HCT116 (cell line): ENCODE measurements at regions not wholly inside any gene's neighbourhood (a gene's known extent, or its start where the extent isn't known, plus 50 kb on each side); places are given as distances from the start of the nearest gene placed in this dataset.

ENCODE experiments used
- ATAC-seq: fragments of 200-7000 bp; cut with Tn5 transposase; 2 replicates; pipeline ENCODE4 v1.9.1; 2020; ENCODE audit warnings: mild to moderate bottlenecking, moderate library complexity
- BruUV-seq: library from RNA; stranded (reverse); fragments of 400-500 nt; replicated peaks from 2 replicates; lab custom pipeline; 2021; lab: Mats Ljungman, UMichigan
- CTCF ChIA-PET: fragments of 300-600 bp; sonication (Branson Sonifier 250); formaldehyde crosslinking; loops from one replicate; lab custom pipeline; 2021; ENCODE audit warnings: antibody characterized with exemption; lab: Charles Lee
- POLR2A ChIA-PET: fragments of 300-600, 350-600 bp; sonication (Branson Sonifier 250); formaldehyde crosslinking; loops from one replicate; lab custom pipeline; 2021; ENCODE audit warnings: antibody characterized with exemption; lab: Charles Lee
- RAD21 ChIA-PET, 2 experiments: fragments of 300-600 bp; sonication (Branson Sonifier 250); formaldehyde crosslinking; loops; one replicate each; lab custom pipeline; 2023; ENCODE audit warnings: low total read pairs in 2 of 2; ENCODE audit not compliant: uncharacterized antibody in 2 of 2, unreplicated experiment in 2 of 2, low non-redundant PET in 1 of 2; lab: Charles Lee
- DNase-seq: peaks from one replicate; pipeline ENCODE4 v3.0.0-alpha.2; 2010; ENCODE audit warnings: low read depth, low spot score
- H2AFZ ChIP-seq: fragments of 200-600 bp; shearing (Covaris generic), sonication (generic); 2 replicates; pipeline ENCODE4 v1.6.1; 2017; ENCODE audit warnings: low read depth, mixed run types, mixed read lengths, antibody characterized with exemption, low read length; ENCODE audit not compliant: poor library complexity, severe bottlenecking
- H3K27ac ChIP-seq: 2 replicates; pipeline ENCODE4 v1.5.1; 2012; ENCODE audit warnings: low read depth, low read length
- H3K27me3 ChIP-seq: fragments of 200-600 bp; sonication (generic); 2 replicates; pipeline ENCODE4 v1.6.1; 2016; ENCODE audit warnings: mixed run types, low read length, mixed read lengths; ENCODE audit not compliant: insufficient read depth
- H3K36me3 ChIP-seq, 2 experiments: fragments of 200-500 bp in 1 of 2; fragments of 200-600 bp in 1 of 2; sonication (Bioruptor generic) in 1 of 2; sonication (generic) in 1 of 2; 2 replicates each; pipeline versions ENCODE4 v1.5.1 to v1.6.1; 2014 to 2016; ENCODE audit warnings: low read length in 2 of 2, inconsistent platforms in 1 of 2, mixed read lengths in 1 of 2, mixed run types in 1 of 2; ENCODE audit not compliant: insufficient read depth in 2 of 2, control insufficient read depth in 1 of 2
- H3K4me1 ChIP-seq, 2 experiments: fragments of 200-600 bp in 1 of 2; sonication (generic) in 1 of 2; 2 replicates each; pipeline versions ENCODE4 v1.5.1 to v1.6.1; 2012 to 2017; ENCODE audit warnings: low read length in 2 of 2, inconsistent platforms in 1 of 2, mild to moderate bottlenecking in 1 of 2, mixed read lengths in 1 of 2, mixed run types in 1 of 2, moderate library complexity in 1 of 2; ENCODE audit not compliant: insufficient read depth in 2 of 2, control insufficient read depth in 1 of 2
- H3K4me2 ChIP-seq: fragments of 200-600 bp; sonication (generic); 2 replicates; pipeline ENCODE4 v1.6.1; 2017; ENCODE audit warnings: mixed run types, low read length, mixed read lengths
- H3K4me3 ChIP-seq, 2 experiments: fragments of 200-600 bp in 1 of 2; sonication (generic) in 1 of 2; replicated peaks in 1 of 2; 2 replicates each; pipeline ENCODE4 v1.5.1; 2011 to 2016; ENCODE audit warnings: low read length in 2 of 2, control low read depth in 1 of 2, low read depth in 1 of 2, mild to moderate bottlenecking in 1 of 2, mixed read lengths in 1 of 2, mixed run types in 1 of 2
- H3K79me2 ChIP-seq: fragments of 200-600 bp; sonication (generic); 2 replicates; pipeline ENCODE4 v1.6.1; 2017; ENCODE audit warnings: mild to moderate bottlenecking, mixed run types, low read length, moderate library complexity, mixed read lengths; ENCODE audit not compliant: insufficient read depth
- H3K9ac ChIP-seq: fragments of 200-600 bp; sonication (generic); 2 replicates; pipeline ENCODE4 v1.6.1; 2016; ENCODE audit warnings: low read length, mixed read lengths
- H3K9me2 ChIP-seq: fragments of 200-600 bp; sonication (generic), shearing (Covaris generic); 2 replicates; pipeline ENCODE4 v1.6.1; 2017; ENCODE audit warnings: mixed run types, mild to moderate bottlenecking, moderate library complexity; ENCODE audit not compliant: insufficient read depth
- H3K9me3 ChIP-seq, 2 experiments: fragments of 200-500 bp in 1 of 2; fragments of 200-600 bp in 1 of 2; sonication (Bioruptor generic) in 1 of 2; sonication (generic) in 1 of 2; 2 replicates each; pipeline ENCODE4 v1.6.1; 2014 to 2017; ENCODE audit warnings: low read length in 2 of 2, mixed read lengths in 2 of 2, inconsistent platforms in 1 of 2, low read depth in 1 of 2, mild to moderate bottlenecking in 1 of 2, mixed run types in 1 of 2, moderate library complexity in 1 of 2; ENCODE audit not compliant: control insufficient read depth in 1 of 2, insufficient read depth in 1 of 2
- H4K20me1 ChIP-seq: fragments of 200-600 bp; sonication (generic), shearing (Covaris generic); 2 replicates; pipeline ENCODE4 v1.6.1; 2017; ENCODE audit warnings: mixed run types, mild to moderate bottlenecking, moderate library complexity; ENCODE audit not compliant: insufficient read depth
- CEBPB ChIP-seq: IDR thresholded peaks from 2 replicates; pipeline ENCODE4 v1.6.1; 2012; ENCODE audit warnings: low read depth
- ELF1 ChIP-seq: IDR thresholded peaks from 2 replicates; pipeline ENCODE4 v1.6.1; 2012; ENCODE audit warnings: low read depth, borderline replicate concordance
- EZH2 ChIP-seq: fragments of 200-600 bp; sonication (generic); IDR thresholded peaks from 2 replicates; pipeline ENCODE4 v1.6.1; 2017; ENCODE audit warnings: antibody characterized with exemption, mixed run types
- EZH2phosphoT487 ChIP-seq: fragments of 200-600 bp; IDR thresholded peaks from 2 replicates; pipeline ENCODE4 v1.6.1; 2018; ENCODE audit warnings: antibody characterized with exemption, borderline replicate concordance
- JUND ChIP-seq: IDR thresholded peaks from 2 replicates; pipeline ENCODE4 v1.6.1; 2012
- POLR2A ChIP-seq: IDR thresholded peaks from 2 replicates; pipeline ENCODE4 v1.7.0; 2011; ENCODE audit warnings: borderline replicate concordance; ENCODE audit not compliant: insufficient read depth, insufficient read length; ENCODE audit errors: extremely low read depth
- POLR2AphosphoS5 ChIP-seq: IDR thresholded peaks from 2 replicates; pipeline ENCODE4 v1.6.1; 2011; ENCODE audit warnings: mild to moderate bottlenecking, low read depth, low read length, moderate library complexity
- SIN3A ChIP-seq: IDR thresholded peaks from 2 replicates; pipeline ENCODE4 v1.6.1; 2012; ENCODE audit warnings: low read depth
- SP1 ChIP-seq: IDR thresholded peaks from 2 replicates; pipeline ENCODE4 v1.6.1; 2012; ENCODE audit warnings: low read depth
- SRF ChIP-seq: IDR thresholded peaks from 2 replicates; pipeline ENCODE4 v1.6.1; 2012; ENCODE audit warnings: low read depth
- TCF7L2 ChIP-seq: IDR thresholded peaks from 2 replicates; pipeline ENCODE4 v1.7.0; 2011; ENCODE audit warnings: borderline replicate concordance, inconsistent platforms; ENCODE audit not compliant: insufficient read depth, insufficient read length; ENCODE audit errors: extremely low read depth
- ZNF274 ChIP-seq: fragments of 200-500 bp; sonication (Bioruptor generic); IDR thresholded peaks from 2 replicates; pipeline ENCODE4 v1.6.1; 2014; ENCODE audit warnings: mild to moderate bottlenecking, low read depth, low read length, inconsistent platforms
- intact Hi-C: fragments of 100-400 bp; cut with micrococcal nuclease; formaldehyde crosslinking; loops from 2 replicates; pipeline ENCODE4 v1.10.0; 2022
- TF ChIP-seq, protein P1 (sequence below): IDR thresholded peaks from 2 replicates; pipeline ENCODE4 v1.6.1; 2012; ENCODE audit warnings: low read depth
- TF ChIP-seq, protein P2 (sequence below): IDR thresholded peaks from 2 replicates; pipeline ENCODE4 v1.6.1; 2012

DNA sequence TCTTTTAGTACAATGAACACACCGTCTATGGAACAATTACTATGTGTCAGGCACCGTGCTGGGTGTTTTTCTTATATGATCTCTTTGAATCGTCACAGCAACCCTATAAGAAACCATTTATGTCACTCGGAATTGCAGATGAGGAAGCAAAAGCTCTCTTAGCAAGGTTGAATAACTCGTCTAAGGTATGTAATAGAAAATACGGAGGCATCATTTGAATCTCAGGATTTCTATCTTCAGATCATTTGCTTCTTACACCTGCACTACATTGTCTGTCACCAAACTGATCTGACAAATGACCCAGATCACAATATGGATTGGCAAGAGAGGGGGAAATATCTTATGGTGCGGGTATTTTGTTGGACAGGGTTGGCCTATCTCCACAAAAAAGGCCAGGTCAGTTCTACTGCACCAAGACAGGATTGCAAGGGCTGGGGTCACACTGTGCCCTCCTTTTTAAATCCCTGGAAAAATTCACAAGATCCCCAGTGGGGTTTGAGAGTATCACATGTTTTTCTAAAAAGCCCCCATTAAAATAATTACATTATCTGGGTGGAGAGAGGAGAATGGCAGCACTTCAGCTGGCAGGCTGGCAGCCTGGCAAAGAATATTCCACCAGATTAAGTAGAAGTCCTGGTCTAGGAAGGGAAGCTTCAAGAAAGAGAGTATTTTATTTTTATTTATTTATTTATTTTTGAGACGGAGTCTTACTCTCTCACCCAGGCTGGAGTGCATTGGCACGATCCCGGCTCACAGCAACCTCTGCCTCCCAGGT is 110.7 kb upstream of the CLMP start:
- ChIA-PET POLR2A (no interaction called here), CTCF (no interaction called here)
- H2AFZ ChIP-seq: no peak overlapping the region
- no peak overlapping the region for H3K9ac ChIP-seq
- H4K20me1 ChIP-seq: no peaks in the 10 kb centered on the region
- H3K36me3 ChIP-seq: no peaks in the 10 kb centered on the region
- no peak for DNase-seq
- no peaks in the 10 kb centered on the region for H3K27me3 ChIP-seq
- no peak overlapping the region for H3K4me3 ChIP-seq
- TF ChIP-seq JUND: no peak
- no peak for TF ChIP-seq SRF
- no peak for TF ChIP-seq EZH2phosphoT487
- TF ChIP-seq, protein P1, sequence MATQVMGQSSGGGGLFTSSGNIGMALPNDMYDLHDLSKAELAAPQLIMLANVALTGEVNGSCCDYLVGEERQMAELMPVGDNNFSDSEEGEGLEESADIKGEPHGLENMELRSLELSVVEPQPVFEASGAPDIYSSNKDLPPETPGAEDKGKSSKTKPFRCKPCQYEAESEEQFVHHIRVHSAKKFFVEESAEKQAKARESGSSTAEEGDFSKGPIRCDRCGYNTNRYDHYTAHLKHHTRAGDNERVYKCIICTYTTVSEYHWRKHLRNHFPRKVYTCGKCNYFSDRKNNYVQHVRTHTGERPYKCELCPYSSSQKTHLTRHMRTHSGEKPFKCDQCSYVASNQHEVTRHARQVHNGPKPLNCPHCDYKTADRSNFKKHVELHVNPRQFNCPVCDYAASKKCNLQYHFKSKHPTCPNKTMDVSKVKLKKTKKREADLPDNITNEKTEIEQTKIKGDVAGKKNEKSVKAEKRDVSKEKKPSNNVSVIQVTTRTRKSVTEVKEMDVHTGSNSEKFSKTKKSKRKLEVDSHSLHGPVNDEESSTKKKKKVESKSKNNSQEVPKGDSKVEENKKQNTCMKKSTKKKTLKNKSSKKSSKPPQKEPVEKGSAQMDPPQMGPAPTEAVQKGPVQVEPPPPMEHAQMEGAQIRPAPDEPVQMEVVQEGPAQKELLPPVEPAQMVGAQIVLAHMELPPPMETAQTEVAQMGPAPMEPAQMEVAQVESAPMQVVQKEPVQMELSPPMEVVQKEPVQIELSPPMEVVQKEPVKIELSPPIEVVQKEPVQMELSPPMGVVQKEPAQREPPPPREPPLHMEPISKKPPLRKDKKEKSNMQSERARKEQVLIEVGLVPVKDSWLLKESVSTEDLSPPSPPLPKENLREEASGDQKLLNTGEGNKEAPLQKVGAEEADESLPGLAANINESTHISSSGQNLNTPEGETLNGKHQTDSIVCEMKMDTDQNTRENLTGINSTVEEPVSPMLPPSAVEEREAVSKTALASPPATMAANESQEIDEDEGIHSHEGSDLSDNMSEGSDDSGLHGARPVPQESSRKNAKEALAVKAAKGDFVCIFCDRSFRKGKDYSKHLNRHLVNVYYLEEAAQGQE: no peak
- TF ChIP-seq, protein P2, sequence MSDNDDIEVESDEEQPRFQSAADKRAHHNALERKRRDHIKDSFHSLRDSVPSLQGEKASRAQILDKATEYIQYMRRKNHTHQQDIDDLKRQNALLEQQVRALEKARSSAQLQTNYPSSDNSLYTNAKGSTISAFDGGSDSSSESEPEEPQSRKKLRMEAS: no peak
- no peak for TF ChIP-seq ELF1
- no peak for TF ChIP-seq ZNF274
- TF ChIP-seq EZH2: no peak
- no peak for TF ChIP-seq TCF7L2
- TF ChIP-seq SP1: no peak
- TF ChIP-seq POLR2A: no peak
- TF ChIP-seq CEBPB: no peak
- TF ChIP-seq SIN3A: no peak
- no peak for TF ChIP-seq POLR2AphosphoS5
- TF ChIP-seq, all 23 proteins: peak for 0
- ATAC-seq: no peak
- H3K27ac ChIP-seq: no peak overlapping the region
- no peak overlapping the region for H3K4me2 ChIP-seq
- no peaks in the 10 kb centered on the region; the same call in 1 of the 2 replicates for H3K9me2 ChIP-seq
- intact Hi-C loops: loop anchor here (2.0 to 10.0 kb wide), 2 partner anchors 41 to 269 kb away; no protein-coding TSS in a partner anchor
- peaks cover 2 to 15% of the 10 kb centered on the region in 2 experiments; a peak in 2 of 4 replicates for H3K4me1 ChIP-seq
- H3K79me2 ChIP-seq: no peaks in the 10 kb centered on the region
- H3K9me3 ChIP-seq: no peaks in the 10 kb centered on the region
- RAD21 ChIA-PET: no interaction called here
- BruUV-seq: no TSS peak
